ENCODE measurements at regions not wholly inside any gene's neighbourhood (a gene's known extent, or its start where the extent isn't known, plus 50 kb on each side); places are given as distances from the start of the nearest gene placed in this dataset.

DNA sequence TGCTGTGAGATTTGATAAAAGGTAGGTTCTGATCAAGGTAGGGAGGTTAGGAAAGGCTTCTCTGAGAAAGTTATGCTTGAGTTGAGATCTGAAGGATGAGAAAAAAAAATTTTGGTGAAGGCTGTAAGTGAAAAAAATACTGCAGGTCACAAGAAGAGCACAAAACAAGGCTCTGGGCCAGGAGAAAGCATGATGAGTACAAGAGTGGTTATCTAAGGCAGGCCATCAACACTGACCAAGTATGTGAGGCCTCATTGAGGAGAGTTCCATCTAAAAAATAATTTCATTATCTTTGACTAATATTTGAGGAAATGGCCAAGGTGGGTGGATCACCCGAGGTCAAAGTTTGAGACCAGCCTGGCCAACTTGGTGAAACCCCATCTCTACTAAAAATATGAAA is 71.6 kb upstream of the SLC4A4 start:
- H3K36me3 ChIP-seq (ENCODE audit: control insufficient read depth, insufficient read depth, low read length), result no peaks in the 10 kb centered on the region
- no CpG with 5 or more reads among the region's 1 CpG for WGBS (ENCODE audit: insufficient coverage)
- no peaks in the 10 kb centered on the region for H3K9me3 ChIP-seq (replicated peaks; ENCODE audit: control insufficient read depth, low read depth, low read length)
- H3K4me1 ChIP-seq (ENCODE audit: control insufficient read depth, insufficient read depth, low read length), result peaks cover 3% of the 10 kb centered on the region
- no peaks in the 10 kb centered on the region for H3K27me3 ChIP-seq (ENCODE audit: control insufficient read depth, insufficient read depth, low read length)
- H3K27ac ChIP-seq (ENCODE audit: low read length), result no peak overlapping the region
- DNase-seq, result no peak
- H3K4me3 ChIP-seq (ENCODE audit: low read length), result no peak overlapping the region

DNA sequence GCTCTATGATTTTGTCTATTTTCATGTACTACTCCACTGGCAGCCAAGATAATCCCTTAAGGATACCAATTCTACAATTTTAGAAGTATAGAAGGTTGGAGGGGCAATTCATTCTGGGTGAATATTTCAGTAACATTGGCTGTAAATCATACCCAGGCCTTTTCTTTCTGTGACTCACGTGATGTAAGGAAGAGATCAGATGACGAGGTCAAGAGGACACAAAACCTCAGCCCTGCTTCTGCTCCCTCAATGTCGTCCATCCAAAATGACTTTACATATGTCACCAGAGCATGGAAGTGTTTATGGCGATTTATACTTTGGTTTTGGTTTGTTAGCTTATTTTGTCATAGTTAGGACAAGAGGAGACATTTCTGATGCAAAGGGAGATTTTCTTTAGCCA is 70.7 kb upstream of the SLC4A4 start:
- DNase-seq, result no peak
- Histone ChIP-seq H3K9me3 (replicated peaks; ENCODE audit: control insufficient read depth, low read depth, low read length) (no peaks in the 10 kb centered on the region), H3K4me3 (ENCODE audit: low read length) (no peak overlapping the region), H3K27ac (ENCODE audit: low read length) (no peak overlapping the region), H3K36me3 (ENCODE audit: control insufficient read depth, insufficient read depth, low read length) (no peaks in the 10 kb centered on the region), H3K4me1 (ENCODE audit: control insufficient read depth, insufficient read depth, low read length) (peaks cover 2% of the 10 kb centered on the region), H3K27me3 (ENCODE audit: control insufficient read depth, insufficient read depth, low read length) (no peaks in the 10 kb centered on the region)
- WGBS (ENCODE audit: insufficient coverage), result no CpG with 5 or more reads among the region's 4 CpGs

DNA sequence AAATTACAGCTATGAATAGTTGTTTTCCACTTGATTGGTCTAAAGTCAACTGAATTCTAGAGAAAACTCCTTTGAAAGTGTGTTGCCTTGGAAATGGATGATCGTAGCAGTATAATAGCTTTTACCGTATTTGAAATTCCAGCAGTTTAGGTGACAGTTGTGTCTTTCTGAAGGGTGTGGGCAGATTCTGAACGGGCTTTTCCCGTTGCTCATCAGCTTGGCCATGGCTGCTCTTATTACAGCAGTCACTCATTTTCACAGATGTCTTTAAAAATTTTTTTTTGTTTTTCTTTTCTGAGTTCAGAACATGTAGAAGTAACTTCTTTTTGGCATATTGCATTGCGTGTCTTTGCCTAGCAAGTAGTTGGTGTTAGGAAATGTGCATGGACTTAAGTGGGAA is 69.6 kb upstream of the SLC4A4 start:
- Histone ChIP-seq H3K36me3 (ENCODE audit: control insufficient read depth, insufficient read depth, low read length) (no peaks in the 10 kb centered on the region), H3K4me3 (ENCODE audit: low read length) (no peak overlapping the region), H3K27me3 (ENCODE audit: control insufficient read depth, insufficient read depth, low read length) (no peaks in the 10 kb centered on the region), H3K4me1 (ENCODE audit: control insufficient read depth, insufficient read depth, low read length) (peaks cover 2% of the 10 kb centered on the region), H3K27ac (ENCODE audit: low read length) (peak overlapping the region; percentile 9), H3K9me3 (replicated peaks; ENCODE audit: control insufficient read depth, low read depth, low read length) (no peaks in the 10 kb centered on the region)
- no peak for DNase-seq
- WGBS (ENCODE audit: insufficient coverage), result no CpG with 5 or more reads among the region's 5 CpGs

DNA sequence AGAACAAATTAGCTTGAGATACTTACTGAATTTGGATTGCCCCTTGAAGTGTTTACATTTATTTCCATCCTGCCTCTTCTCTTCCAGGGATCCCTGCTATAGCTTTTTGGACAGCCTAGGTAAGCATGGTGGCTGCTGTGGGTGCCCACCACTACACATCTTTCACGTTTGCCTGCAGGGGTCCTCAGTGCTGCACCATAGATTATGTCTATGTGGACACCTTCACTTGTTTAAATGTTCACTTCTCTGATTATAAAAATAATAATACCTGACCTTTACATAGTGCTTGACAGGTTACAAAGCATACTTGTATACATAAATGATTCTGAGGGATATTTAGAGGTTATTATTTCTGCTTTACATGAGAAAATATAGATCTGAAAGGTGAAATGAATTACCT is 67.9 kb upstream of the SLC4A4 start:
- no peaks in the 10 kb centered on the region for H3K9me3 ChIP-seq (replicated peaks; ENCODE audit: control insufficient read depth, low read depth, low read length)
- no peak for DNase-seq
- no peaks in the 10 kb centered on the region for H3K27me3 ChIP-seq (ENCODE audit: control insufficient read depth, insufficient read depth, low read length)
- no peak overlapping the region for H3K27ac ChIP-seq (ENCODE audit: low read length)
- H3K4me1 ChIP-seq (ENCODE audit: control insufficient read depth, insufficient read depth, low read length), result peaks cover 2% of the 10 kb centered on the region
- no CpG with 5 or more reads among the region's 1 CpG for WGBS (ENCODE audit: insufficient coverage)
- no peaks in the 10 kb centered on the region for H3K36me3 ChIP-seq (ENCODE audit: control insufficient read depth, insufficient read depth, low read length)
- H3K4me3 ChIP-seq (ENCODE audit: low read length), result no peak overlapping the region

DNA sequence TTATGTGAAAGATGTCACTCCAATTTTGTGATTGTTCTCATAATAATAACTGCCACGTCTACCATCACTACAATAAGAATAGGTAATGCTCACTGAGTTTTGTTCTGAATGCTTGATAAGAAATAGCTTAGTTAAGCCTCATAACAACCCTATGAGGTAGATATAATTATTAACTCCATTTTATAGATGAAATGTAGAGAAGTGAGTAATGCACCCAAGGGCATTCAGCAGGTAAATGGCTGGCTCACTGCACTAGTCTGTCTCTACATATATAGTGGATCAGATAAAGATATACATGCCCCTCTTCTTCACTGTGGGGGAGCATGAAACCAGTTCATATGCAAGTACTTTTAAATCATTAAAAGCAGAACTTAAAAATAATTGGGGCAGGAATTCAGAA is 65.8 kb upstream of the SLC4A4 start:
- no peaks in the 10 kb centered on the region for H3K4me1 ChIP-seq (ENCODE audit: control insufficient read depth, insufficient read depth, low read length)
- no CpG with 5 or more reads among the region's 1 CpG for WGBS (ENCODE audit: insufficient coverage)
- H3K9me3 ChIP-seq (replicated peaks; ENCODE audit: control insufficient read depth, low read depth, low read length), result no peaks in the 10 kb centered on the region
- DNase-seq, result no peak
- H3K4me3 ChIP-seq (ENCODE audit: low read length), result no peak overlapping the region
- H3K27ac ChIP-seq (ENCODE audit: low read length), result no peak overlapping the region
- H3K27me3 ChIP-seq (ENCODE audit: control insufficient read depth, insufficient read depth, low read length), result no peaks in the 10 kb centered on the region
- no peaks in the 10 kb centered on the region for H3K36me3 ChIP-seq (ENCODE audit: control insufficient read depth, insufficient read depth, low read length)

DNA sequence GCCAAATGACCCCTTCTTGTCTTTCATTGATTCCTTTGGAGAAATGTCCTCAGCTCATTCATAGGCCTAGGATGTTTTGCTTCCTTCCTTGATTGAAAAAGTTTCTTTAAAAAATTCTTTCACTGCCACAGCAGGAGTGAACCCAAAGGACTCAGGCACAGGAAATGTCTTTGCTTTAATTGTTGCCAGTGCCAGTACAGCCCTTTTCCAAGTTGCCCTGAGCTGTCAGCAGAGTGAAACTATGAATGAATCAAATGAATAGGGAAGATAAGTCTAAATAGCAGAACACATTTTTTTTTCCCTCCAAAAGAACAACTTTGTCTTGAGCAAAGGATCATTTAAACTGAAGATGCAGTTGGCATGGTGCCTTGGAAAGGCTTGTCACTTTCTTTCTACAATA is 63.8 kb upstream of the SLC4A4 start:
- DNase-seq, result no peak
- no peaks in the 10 kb centered on the region for H3K36me3 ChIP-seq (ENCODE audit: control insufficient read depth, insufficient read depth, low read length)
- H3K27ac ChIP-seq (ENCODE audit: low read length), result no peak overlapping the region
- H3K27me3 ChIP-seq (ENCODE audit: control insufficient read depth, insufficient read depth, low read length), result no peaks in the 10 kb centered on the region
- H3K4me3 ChIP-seq (ENCODE audit: low read length), result no peak overlapping the region
- H3K4me1 ChIP-seq (ENCODE audit: control insufficient read depth, insufficient read depth, low read length), result no peaks in the 10 kb centered on the region
- H3K9me3 ChIP-seq (replicated peaks; ENCODE audit: control insufficient read depth, low read depth, low read length), result no peaks in the 10 kb centered on the region

DNA sequence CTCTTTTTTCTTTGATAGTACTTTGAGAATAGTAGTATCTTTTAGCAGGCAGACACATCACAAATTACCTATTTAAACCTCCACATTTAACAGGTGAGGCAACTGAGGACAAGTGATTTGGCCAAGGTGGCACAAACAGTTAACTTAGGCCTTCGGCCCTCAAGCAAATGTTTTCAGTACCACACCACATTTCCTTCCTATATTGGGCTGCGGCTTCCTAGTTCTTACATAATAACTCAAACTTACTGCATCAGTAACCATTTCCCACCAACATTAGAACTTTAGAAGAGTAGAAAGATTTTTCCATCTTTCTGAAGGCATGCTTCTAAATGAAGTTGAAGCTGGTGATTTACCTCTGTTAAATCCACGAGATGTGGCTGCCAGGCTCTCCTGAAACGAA is 63.2 kb upstream of the SLC4A4 start:
- H3K36me3 ChIP-seq (ENCODE audit: control insufficient read depth, insufficient read depth, low read length), result no peaks in the 10 kb centered on the region
- 40% methylated on average over 1 of the region's 4 CpGs for WGBS (ENCODE audit: insufficient coverage)
- H3K27me3 ChIP-seq (ENCODE audit: control insufficient read depth, insufficient read depth, low read length), result no peaks in the 10 kb centered on the region
- H3K4me3 ChIP-seq (ENCODE audit: low read length), result no peak overlapping the region
- H3K9me3 ChIP-seq (replicated peaks; ENCODE audit: control insufficient read depth, low read depth, low read length), result no peaks in the 10 kb centered on the region
- no peak for DNase-seq
- H3K4me1 ChIP-seq (ENCODE audit: control insufficient read depth, insufficient read depth, low read length), result no peaks in the 10 kb centered on the region
- H3K27ac ChIP-seq (ENCODE audit: low read length), result no peak overlapping the region

DNA sequence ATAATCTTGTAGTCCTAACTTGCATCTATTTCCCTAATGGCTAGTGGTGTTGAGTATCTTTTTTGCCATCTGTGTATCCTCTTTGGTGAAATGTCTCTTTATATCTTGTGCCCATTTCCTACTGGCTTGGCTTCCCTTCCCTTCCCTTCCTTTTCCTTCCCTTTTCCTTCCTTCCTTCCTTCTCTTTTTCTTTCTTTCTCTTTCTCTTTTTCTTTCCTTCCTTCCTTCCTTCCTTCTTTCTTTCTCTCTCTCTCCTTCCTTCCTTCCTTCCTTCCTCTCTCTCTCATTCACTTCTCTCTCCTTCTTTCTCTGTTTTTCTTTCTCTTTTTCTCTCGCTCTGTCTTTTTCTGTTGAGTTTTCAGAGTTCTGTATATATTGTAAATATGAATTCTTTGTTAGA is 61.5 kb upstream of the SLC4A4 start:
- no peak for DNase-seq
- Histone ChIP-seq H3K4me3 (ENCODE audit: low read length) (no peak overlapping the region), H3K27ac (ENCODE audit: low read length) (no peak overlapping the region), H3K36me3 (ENCODE audit: control insufficient read depth, insufficient read depth, low read length) (no peaks in the 10 kb centered on the region), H3K27me3 (ENCODE audit: control insufficient read depth, insufficient read depth, low read length) (no peaks in the 10 kb centered on the region), H3K9me3 (replicated peaks; ENCODE audit: control insufficient read depth, low read depth, low read length) (no peaks in the 10 kb centered on the region), H3K4me1 (ENCODE audit: control insufficient read depth, insufficient read depth, low read length) (no peaks in the 10 kb centered on the region)
- WGBS (ENCODE audit: insufficient coverage), result no CpG with 5 or more reads among the region's 1 CpG

DNA sequence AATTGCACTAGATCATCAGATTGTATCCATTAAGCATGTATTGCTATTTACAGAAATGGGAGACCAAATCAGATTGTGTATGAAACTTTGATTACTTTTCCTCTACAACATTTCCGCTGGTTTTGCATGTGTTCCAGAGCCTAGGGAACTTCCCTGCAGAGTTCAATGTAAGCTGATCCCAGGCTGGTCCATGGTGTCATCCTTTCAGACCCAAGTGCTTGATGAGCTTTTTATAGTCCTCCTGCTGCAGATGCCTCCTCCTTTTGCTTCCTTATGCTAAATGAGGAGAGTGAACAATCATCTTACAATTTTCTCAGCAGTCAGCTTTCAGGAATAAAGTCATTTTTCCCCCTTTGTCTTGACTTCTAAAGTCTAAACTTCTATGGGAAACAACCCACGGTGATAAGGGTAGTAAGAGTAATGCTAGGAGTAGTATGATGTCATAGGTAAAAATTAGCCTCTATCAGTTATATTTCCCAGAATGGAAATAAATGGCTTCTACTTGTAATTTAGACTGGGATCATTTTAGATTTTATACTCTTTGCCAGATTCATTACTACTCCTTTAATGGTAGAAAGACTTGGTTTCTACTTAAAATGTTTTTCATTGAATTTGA is 55.1 kb upstream of the SLC4A4 start:
- Histone ChIP-seq H3K36me3 (ENCODE audit: control insufficient read depth, insufficient read depth, low read length) (no peaks in the 10 kb centered on the region), H3K27ac (ENCODE audit: low read length) (peak overlapping the region; percentile 77), H3K4me3 (ENCODE audit: low read length) (no peak overlapping the region), H3K27me3 (ENCODE audit: control insufficient read depth, insufficient read depth, low read length) (no peaks in the 10 kb centered on the region), H3K4me1 (ENCODE audit: control insufficient read depth, insufficient read depth, low read length) (peaks cover 4% of the 10 kb centered on the region), H3K9me3 (replicated peaks; ENCODE audit: control insufficient read depth, low read depth, low read length) (no peaks in the 10 kb centered on the region)
- DNase-seq, result peak; percentile 62
- 50% methylated on average over 1 of the region's 2 CpGs for WGBS (ENCODE audit: insufficient coverage)

DNA sequence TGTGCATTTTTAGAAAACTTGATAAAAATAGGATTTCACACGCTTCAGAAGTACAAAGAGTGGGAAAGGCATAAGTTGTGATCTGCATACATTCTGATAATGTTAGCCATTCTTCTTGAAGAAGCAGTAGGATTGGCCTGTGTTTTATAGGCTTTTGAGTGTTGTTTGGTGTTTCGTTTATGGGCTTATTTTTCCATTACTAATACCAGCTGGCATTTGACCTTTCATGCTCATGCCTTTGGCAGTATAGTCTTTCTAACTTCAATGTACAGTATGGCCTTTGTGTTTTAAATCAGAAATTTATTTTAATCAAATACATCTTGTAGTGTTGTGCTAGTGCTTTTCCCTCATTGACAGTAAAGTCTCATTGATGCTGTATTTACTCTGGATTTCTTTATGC is 51.5 kb upstream of the SLC4A4 start:
- Histone ChIP-seq H3K27me3 (ENCODE audit: control insufficient read depth, insufficient read depth, low read length) (no peaks in the 10 kb centered on the region), H3K4me3 (ENCODE audit: low read length) (no peak overlapping the region), H3K4me1 (ENCODE audit: control insufficient read depth, insufficient read depth, low read length) (peaks cover 6% of the 10 kb centered on the region), H3K36me3 (ENCODE audit: control insufficient read depth, insufficient read depth, low read length) (no peaks in the 10 kb centered on the region), H3K9me3 (replicated peaks; ENCODE audit: control insufficient read depth, low read depth, low read length) (no peaks in the 10 kb centered on the region), H3K27ac (ENCODE audit: low read length) (no peak overlapping the region)
- no CpG with 5 or more reads among the region's 2 CpGs for WGBS (ENCODE audit: insufficient coverage)
- peak; percentile 25 for DNase-seq

DNA sequence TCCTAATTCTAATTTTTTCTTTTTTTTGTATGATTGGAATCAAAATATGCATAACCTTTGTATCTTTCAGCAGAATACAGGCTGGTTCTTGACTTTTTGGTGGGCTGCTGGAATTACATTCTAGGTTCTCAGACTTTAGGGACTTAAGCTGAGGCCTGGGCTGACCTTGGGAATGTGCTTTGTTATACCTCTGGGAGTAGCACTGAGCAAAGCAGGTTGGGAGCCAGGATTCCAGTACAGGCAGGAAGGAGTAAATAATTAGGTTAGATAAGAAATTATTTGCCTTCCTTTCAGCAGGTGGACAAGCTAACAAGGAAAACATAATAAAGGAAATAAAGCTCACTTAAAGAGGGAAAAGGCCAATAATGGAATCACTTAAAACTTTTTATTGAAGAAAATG is 49.9 kb upstream of the SLC4A4 start:
- DNase-seq, result no peak
- Histone ChIP-seq H3K9me3 (replicated peaks; ENCODE audit: control insufficient read depth, low read depth, low read length) (no peaks in the 10 kb centered on the region), H3K27ac (ENCODE audit: low read length) (no peak overlapping the region), H3K4me3 (ENCODE audit: low read length) (no peak overlapping the region), H3K27me3 (ENCODE audit: control insufficient read depth, insufficient read depth, low read length) (no peaks in the 10 kb centered on the region), H3K4me1 (ENCODE audit: control insufficient read depth, insufficient read depth, low read length) (peaks cover 4% of the 10 kb centered on the region), H3K36me3 (ENCODE audit: control insufficient read depth, insufficient read depth, low read length) (no peaks in the 10 kb centered on the region)

Data from muscle of leg (tissue), 3 donors.